ENCODE measurements at regions not wholly inside any gene's neighbourhood (a gene's known extent, or its start where the extent isn't known, plus 50 kb on each side); places are given as distances from the start of the nearest gene placed in this dataset.

DNA sequence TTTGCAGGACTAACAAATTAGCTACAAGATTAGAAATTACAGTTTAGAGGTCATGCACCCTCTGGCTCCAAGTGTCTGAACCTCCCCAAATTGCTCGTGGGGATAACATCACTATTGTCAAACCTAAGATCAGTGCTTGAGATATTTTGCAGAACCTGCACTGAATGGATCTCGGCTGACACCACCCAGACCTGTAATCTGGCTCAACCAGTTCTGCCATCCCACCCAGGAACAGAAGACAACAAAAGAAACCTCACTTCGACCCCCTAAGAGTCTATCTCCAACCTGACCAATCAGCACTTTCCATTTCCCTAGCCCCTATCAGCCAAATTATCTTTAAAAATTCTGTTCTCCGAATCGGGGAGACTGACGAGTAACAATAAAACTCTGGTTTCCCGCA, 318.7 kb downstream of the NAP1L3 start:
- TF ChIP-seq SMC3 (IDR thresholded peaks at IDR 0.05; ENCODE audit: low read depth, low read length) (no peak), CHD1 (IDR thresholded peaks at IDR 0.05; ENCODE audit: low read depth, low read length) (no peak), POLR2A (IDR thresholded peaks at IDR 0.05; ENCODE audit: low read depth, low read length) (no peak), RCOR1 (IDR thresholded peaks at IDR 0.05; ENCODE audit: insufficient replicate concordance, low read length) (no peak)
- TF ChIP-seq, protein P1, sequence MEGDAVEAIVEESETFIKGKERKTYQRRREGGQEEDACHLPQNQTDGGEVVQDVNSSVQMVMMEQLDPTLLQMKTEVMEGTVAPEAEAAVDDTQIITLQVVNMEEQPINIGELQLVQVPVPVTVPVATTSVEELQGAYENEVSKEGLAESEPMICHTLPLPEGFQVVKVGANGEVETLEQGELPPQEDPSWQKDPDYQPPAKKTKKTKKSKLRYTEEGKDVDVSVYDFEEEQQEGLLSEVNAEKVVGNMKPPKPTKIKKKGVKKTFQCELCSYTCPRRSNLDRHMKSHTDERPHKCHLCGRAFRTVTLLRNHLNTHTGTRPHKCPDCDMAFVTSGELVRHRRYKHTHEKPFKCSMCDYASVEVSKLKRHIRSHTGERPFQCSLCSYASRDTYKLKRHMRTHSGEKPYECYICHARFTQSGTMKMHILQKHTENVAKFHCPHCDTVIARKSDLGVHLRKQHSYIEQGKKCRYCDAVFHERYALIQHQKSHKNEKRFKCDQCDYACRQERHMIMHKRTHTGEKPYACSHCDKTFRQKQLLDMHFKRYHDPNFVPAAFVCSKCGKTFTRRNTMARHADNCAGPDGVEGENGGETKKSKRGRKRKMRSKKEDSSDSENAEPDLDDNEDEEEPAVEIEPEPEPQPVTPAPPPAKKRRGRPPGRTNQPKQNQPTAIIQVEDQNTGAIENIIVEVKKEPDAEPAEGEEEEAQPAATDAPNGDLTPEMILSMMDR (conservative IDR thresholded peaks at IDR 0.05; ENCODE audit: low read depth, low read length): no peak
- Histone ChIP-seq H3K23ac (ENCODE audit: low read depth, low read length) (no peak overlapping the region), H3K14ac (replicated peaks; ENCODE audit: low read depth, low read length) (no peak overlapping the region), H3K9me1 (ENCODE audit: insufficient read depth, low read length) (no peaks in the 10 kb centered on the region), H2AK9ac (replicated peaks; ENCODE audit: low read depth, low read length, poor library complexity) (no peak overlapping the region), H3K4ac (ENCODE audit: low read depth, low read length) (no peak overlapping the region), H2AK5ac (ENCODE audit: low read depth, low read length) (no peak overlapping the region), H3K9me3 (ENCODE audit: control insufficient read depth, insufficient read depth, low read length) (no peaks in the 10 kb centered on the region), H3K4me1 (ENCODE audit: control insufficient read depth, insufficient read depth, low read length) (no peaks in the 10 kb centered on the region), H4K5ac (ENCODE audit: low read depth, low read length) (no peak overlapping the region), H3K4me2 (ENCODE audit: low read depth, low read length) (no peak overlapping the region), H3K36me3 (ENCODE audit: control insufficient read depth, insufficient read depth, low read length) (no peaks in the 10 kb centered on the region), H3K56ac (ENCODE audit: extremely low read depth, insufficient read depth, low read length) (no peak overlapping the region), H2BK5ac (ENCODE audit: low read depth, low read length, poor library complexity, severe bottlenecking) (no peak overlapping the region), H3K27me3 (ENCODE audit: control insufficient read depth, insufficient read depth, low read length) (no peaks in the 10 kb centered on the region), H2BK120ac (ENCODE audit: low read depth, low read length) (no peak overlapping the region), H3K9ac (ENCODE audit: low read depth, low read length) (no peak overlapping the region), H2AFZ (replicated peaks; ENCODE audit: low read length, poor library complexity) (no peak overlapping the region), H2BK20ac (ENCODE audit: low read depth, low read length) (no peak overlapping the region), H4K20me1 (ENCODE audit: insufficient read depth, low read length) (no peaks in the 10 kb centered on the region), H2BK15ac (ENCODE audit: low read depth, low read length) (no peak overlapping the region), H3K4me3 (ENCODE audit: insufficient read depth, low read depth, low read length) (no peak overlapping the region), H3K27ac (ENCODE audit: insufficient read depth, low read length) (no peak overlapping the region), H3K79me1 (ENCODE audit: low read depth in 1 of 2, low read length in 2 of 2) (no peaks in the 10 kb centered on the region), H4K91ac (ENCODE audit: insufficient read depth, low read depth, low read length) (no peak overlapping the region), H3K18ac (ENCODE audit: low read depth, low read length) (no peak overlapping the region), H4K8ac (ENCODE audit: low read depth in 2 of 2, low read length in 2 of 2) (no peak overlapping the region)
- intact Hi-C loops (cut with micrococcal nuclease): no loop called here
- CTCF ChIA-PET: no interaction called here
- POLR2A ChIA-PET (ENCODE audit: unreplicated experiment): no interaction called here
- ATAC-seq (ENCODE audit: low read depth): no peak
- in situ Hi-C loops (cut with MboI; ENCODE audit: low sequenced_read_pairs): no loop called here
- WGBS, 2 experiments (ENCODE audit: extremely low coverage in 2 of 2, insufficient read length in 1 of 2): 33% methylated on average over 2 of the region's 7 CpGs; no CpG with 5 or more reads in 1 of the 2 experiments
- dilution Hi-C loops (cut with HindIII; ENCODE audit: low sequenced_read_pairs, unreplicated experiment): no loop called here
- DNase-seq: no peak
- no TSS peak for BruUV-seq (replicated peaks)

All from IMR-90 (cell line).